ENCODE measurements at regions not wholly inside any gene's neighbourhood (a gene's known extent, or its start where the extent isn't known, plus 50 kb on each side); places are given as distances from the start of the nearest gene placed in this dataset.

DNA sequence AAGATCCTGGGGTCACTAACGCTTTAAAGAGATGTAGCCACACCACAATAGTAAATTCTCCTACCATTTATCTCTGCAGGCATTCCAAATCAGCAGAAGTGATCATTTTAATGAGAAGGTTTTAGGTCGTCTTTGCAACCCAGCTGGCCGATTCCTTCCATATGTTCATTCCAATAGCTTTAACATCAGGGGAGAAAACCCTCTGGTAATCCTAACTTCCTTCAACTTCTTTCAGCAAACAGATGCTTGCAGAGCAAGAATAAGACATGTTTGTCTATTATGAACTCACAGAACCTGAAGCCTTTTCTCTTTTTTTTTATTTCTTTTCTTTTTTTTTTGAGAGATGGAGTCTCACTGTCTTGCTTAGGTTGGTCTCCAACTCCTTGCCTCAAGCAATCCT is 498.6 kb upstream of the SLITRK1 start:
- H3K9ac ChIP-seq (ENCODE audit: low read length) = no peak overlapping the region
- Mint-ChIP-seq H3K27ac (ENCODE audit: unreplicated experiment) (no peak overlapping the region), H3K9me3 (ENCODE audit: unreplicated experiment) (peaks cover 1% of the 10 kb centered on the region), H3K4me3 (ENCODE audit: unreplicated experiment) (no peak overlapping the region), H3K36me3 (ENCODE audit: low read depth, unreplicated experiment) (peaks cover 2% of the 10 kb centered on the region), H3K27me3 (ENCODE audit: low read depth, unreplicated experiment) (no peaks in the 10 kb centered on the region), H3K4me1 (ENCODE audit: low read depth, unreplicated experiment) (no peaks in the 10 kb centered on the region)
- H3K4me2 ChIP-seq (ENCODE audit: low read length) = no peak overlapping the region
- FAIRE-seq (no peak), DNase-seq (ENCODE audit: low read depth) (no peak)
- no peak for TF ChIP-seq EZH2 (IDR thresholded peaks at IDR 0.05; ENCODE audit: insufficient read depth, low read length)
- no peaks in the 10 kb centered on the region for H3K9me3 ChIP-seq (ENCODE audit: insufficient read depth, low read depth, low read length)
- no peaks in the 10 kb centered on the region for H3K79me2 ChIP-seq (ENCODE audit: insufficient read depth, low read length)
- H3K27ac ChIP-seq (ENCODE audit: low read depth, low read length) = no peak overlapping the region
- no peaks in the 10 kb centered on the region for H3K4me1 ChIP-seq (ENCODE audit: insufficient read depth, low read length)
- no peaks in the 10 kb centered on the region for H3K27me3 ChIP-seq (ENCODE audit: insufficient read depth, low read length)
- no peak overlapping the region for H2AFZ ChIP-seq (ENCODE audit: low read depth, low read length)
- no peaks in the 10 kb centered on the region for H4K20me1 ChIP-seq (ENCODE audit: insufficient read depth, low read length)
- H3K4me3 ChIP-seq (ENCODE audit: insufficient read depth, low read depth, low read length) = no peak overlapping the region
- no peaks in the 10 kb centered on the region for H3K36me3 ChIP-seq (ENCODE audit: insufficient read depth, low read length)

DNA sequence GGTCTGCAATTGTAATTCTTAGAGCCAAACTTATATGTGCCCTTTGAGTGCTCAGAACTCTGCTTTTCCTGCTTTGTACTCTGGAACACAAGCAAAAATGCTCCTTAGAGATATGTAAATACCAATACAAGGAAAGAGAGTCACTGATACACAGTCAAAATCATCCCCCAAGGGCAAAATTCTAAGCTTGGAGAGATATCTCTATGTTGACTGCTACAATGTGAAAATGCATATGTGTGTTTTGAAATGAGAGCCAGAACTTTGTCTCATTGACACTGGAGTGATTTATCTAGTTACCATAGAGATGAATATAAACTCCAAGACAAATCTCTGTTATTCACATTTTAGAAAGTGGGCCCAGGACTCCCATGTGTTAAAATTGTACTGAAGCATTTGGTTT is 494.8 kb upstream of the SLITRK1 start:
- Mint-ChIP-seq H3K4me3 (ENCODE audit: unreplicated experiment) (no peak overlapping the region), H3K27ac (ENCODE audit: unreplicated experiment) (no peak overlapping the region)
- DNase-seq (ENCODE audit: low read depth) = no peak

DNA sequence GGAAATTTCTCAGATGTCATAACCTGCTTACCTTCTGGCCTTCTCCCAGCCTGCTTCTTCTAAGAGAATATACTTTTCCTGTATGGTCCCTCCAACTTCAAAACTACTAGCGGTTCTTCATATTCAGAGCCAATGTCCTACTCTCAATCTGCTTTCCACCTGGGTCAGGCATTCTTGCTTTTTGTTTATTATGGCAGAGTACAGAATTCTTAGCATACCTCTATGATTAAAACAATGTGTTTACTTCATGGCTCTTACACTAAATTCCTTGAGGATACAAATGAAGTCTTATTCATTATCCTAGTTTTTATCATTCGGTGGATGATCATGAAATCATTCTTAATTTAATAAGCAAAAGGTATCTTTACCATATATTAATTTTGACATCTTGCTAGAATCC is 484.2 kb upstream of the SLITRK1 start:
- Histone ChIP-seq H3K9me3 (ENCODE audit: insufficient read depth, low read depth, low read length) (no peaks in the 10 kb centered on the region), H3K4me2 (ENCODE audit: low read length) (no peak overlapping the region), H3K27ac (ENCODE audit: low read depth, low read length) (no peak overlapping the region), H2AFZ (ENCODE audit: low read depth, low read length) (no peak overlapping the region), H4K20me1 (ENCODE audit: insufficient read depth, low read length) (no peaks in the 10 kb centered on the region), H3K9ac (ENCODE audit: low read length) (no peak overlapping the region), H3K36me3 (ENCODE audit: insufficient read depth, low read length) (no peaks in the 10 kb centered on the region), H3K27me3 (ENCODE audit: insufficient read depth, low read length) (no peaks in the 10 kb centered on the region), H3K4me1 (ENCODE audit: insufficient read depth, low read length) (no peaks in the 10 kb centered on the region), H3K4me3 (ENCODE audit: insufficient read depth, low read depth, low read length) (no peak overlapping the region), H3K79me2 (ENCODE audit: insufficient read depth, low read length) (no peaks in the 10 kb centered on the region)
- TF ChIP-seq, protein P1, sequence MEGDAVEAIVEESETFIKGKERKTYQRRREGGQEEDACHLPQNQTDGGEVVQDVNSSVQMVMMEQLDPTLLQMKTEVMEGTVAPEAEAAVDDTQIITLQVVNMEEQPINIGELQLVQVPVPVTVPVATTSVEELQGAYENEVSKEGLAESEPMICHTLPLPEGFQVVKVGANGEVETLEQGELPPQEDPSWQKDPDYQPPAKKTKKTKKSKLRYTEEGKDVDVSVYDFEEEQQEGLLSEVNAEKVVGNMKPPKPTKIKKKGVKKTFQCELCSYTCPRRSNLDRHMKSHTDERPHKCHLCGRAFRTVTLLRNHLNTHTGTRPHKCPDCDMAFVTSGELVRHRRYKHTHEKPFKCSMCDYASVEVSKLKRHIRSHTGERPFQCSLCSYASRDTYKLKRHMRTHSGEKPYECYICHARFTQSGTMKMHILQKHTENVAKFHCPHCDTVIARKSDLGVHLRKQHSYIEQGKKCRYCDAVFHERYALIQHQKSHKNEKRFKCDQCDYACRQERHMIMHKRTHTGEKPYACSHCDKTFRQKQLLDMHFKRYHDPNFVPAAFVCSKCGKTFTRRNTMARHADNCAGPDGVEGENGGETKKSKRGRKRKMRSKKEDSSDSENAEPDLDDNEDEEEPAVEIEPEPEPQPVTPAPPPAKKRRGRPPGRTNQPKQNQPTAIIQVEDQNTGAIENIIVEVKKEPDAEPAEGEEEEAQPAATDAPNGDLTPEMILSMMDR (IDR thresholded peaks at IDR 0.05; ENCODE audit: insufficient read depth, low read depth, low read length) = no peak
- TF ChIP-seq EZH2 (IDR thresholded peaks at IDR 0.05; ENCODE audit: insufficient read depth, low read length) = no peak
- no peaks in the 10 kb centered on the region for H3K27me3 Mint-ChIP-seq (ENCODE audit: low read depth, unreplicated experiment)
- H3K9me3 Mint-ChIP-seq (ENCODE audit: unreplicated experiment) = no peaks in the 10 kb centered on the region
- FAIRE-seq = peak; percentile 37
- DNase-seq (ENCODE audit: low read depth) = peak; percentile 65
- H3K4me1 Mint-ChIP-seq (ENCODE audit: low read depth, unreplicated experiment) = no peaks in the 10 kb centered on the region
- no peak overlapping the region for H3K27ac Mint-ChIP-seq (ENCODE audit: unreplicated experiment)
- H3K4me3 Mint-ChIP-seq (ENCODE audit: unreplicated experiment) = no peak overlapping the region
- H3K36me3 Mint-ChIP-seq (ENCODE audit: low read depth, unreplicated experiment) = no peaks in the 10 kb centered on the region

More for the DNA sequence above, 494.8 kb upstream of the SLITRK1 start:
- no peaks in the 10 kb centered on the region for H3K4me1 ChIP-seq (ENCODE audit: insufficient read depth, low read length)
- Mint-ChIP-seq H3K27me3 (ENCODE audit: low read depth, unreplicated experiment) (no peaks in the 10 kb centered on the region), H3K9me3 (ENCODE audit: unreplicated experiment) (no peaks in the 10 kb centered on the region), H3K36me3 (ENCODE audit: low read depth, unreplicated experiment) (no peaks in the 10 kb centered on the region), H3K4me1 (ENCODE audit: low read depth, unreplicated experiment) (no peaks in the 10 kb centered on the region)
- H3K9me3 ChIP-seq (ENCODE audit: insufficient read depth, low read depth, low read length) = no peaks in the 10 kb centered on the region
- no peak for FAIRE-seq
- no peak overlapping the region for H2AFZ ChIP-seq (ENCODE audit: low read depth, low read length)
- no peaks in the 10 kb centered on the region for H3K79me2 ChIP-seq (ENCODE audit: insufficient read depth, low read length)
- no peaks in the 10 kb centered on the region for H4K20me1 ChIP-seq (ENCODE audit: insufficient read depth, low read length)
- no peak overlapping the region for H3K4me3 ChIP-seq (ENCODE audit: insufficient read depth, low read depth, low read length)
- TF ChIP-seq, protein P1 (IDR thresholded peaks at IDR 0.05; ENCODE audit: insufficient read depth, low read depth, low read length) = no peak
- TF ChIP-seq EZH2 (IDR thresholded peaks at IDR 0.05; ENCODE audit: insufficient read depth, low read length) = no peak
- no peak overlapping the region for H3K27ac ChIP-seq (ENCODE audit: low read depth, low read length)
- H3K27me3 ChIP-seq (ENCODE audit: insufficient read depth, low read length) = no peaks in the 10 kb centered on the region
- H3K4me2 ChIP-seq (ENCODE audit: low read length) = no peak overlapping the region
- H3K36me3 ChIP-seq (ENCODE audit: insufficient read depth, low read length) = no peaks in the 10 kb centered on the region
- no peak overlapping the region for H3K9ac ChIP-seq (ENCODE audit: low read length)

All from astrocyte (in vitro differentiated cells and primary cell).